Sigmoid colon (tissue), 6 donors: ENCODE measurements at regions not wholly inside any gene's neighbourhood (a gene's known extent, or its start where the extent isn't known, plus 50 kb on each side); places are given as distances from the start of the nearest gene placed in this dataset.

Source experiments
- DNase-seq: peaks from one replicate; pipeline ENCODE4 v3.0.0-alpha.2; 2019
- H3K27ac ChIP-seq, 4 donors: fragments of 200-600 bp; sonication (generic); one replicate each; pipeline ENCODE4 v1.5.1; 2016 to 2019; ENCODE audit warnings: mild to moderate bottlenecking in 1 of 4
- H3K27me3 ChIP-seq, 3 donors: fragments of 200-600 bp; sonication (generic); one replicate each; pipeline ENCODE4 v1.5.1; 2019; ENCODE audit warnings: mild to moderate bottlenecking in 1 of 3
- H3K36me3 ChIP-seq, 4 donors: fragments of 200-600 bp; sonication (generic); one replicate each; pipeline ENCODE4 v1.5.1; 2016 to 2019
- H3K4me1 ChIP-seq, 4 donors: fragments of 200-600 bp; sonication (generic); one replicate each; pipeline ENCODE4 v1.5.1; 2017 to 2019
- H3K4me3 ChIP-seq, 4 donors: fragments of 200-600 bp; sonication (generic); one replicate each; pipeline ENCODE4 v1.5.1; 2017 to 2019; ENCODE audit warnings: mild to moderate bottlenecking in 2 of 4, moderate library complexity in 1 of 4
- H3K9me3 ChIP-seq, 4 donors: fragments of 200-600 bp in 3 of 4; sonication (generic) in 3 of 4; one replicate each; pipeline versions ENCODE4 v1.5.1 to v1.6.1; 2013 to 2019
- CTCF ChIP-seq, 4 experiments: fragments of 450-650 bp in 3 of 4; fragments of 200-600 bp in 1 of 4; IDR thresholded peaks; one replicate each; pipeline ENCODE4 v1.5.1; 2016 to 2019; ENCODE audit warnings: antibody characterized with exemption in 4 of 4, mild to moderate bottlenecking in 3 of 4, moderate library complexity in 2 of 4
- EP300 ChIP-seq, 4 donors: sonication (generic); formaldehyde crosslinking; IDR thresholded peaks; one replicate each; pipeline ENCODE4 v1.6.1; 2017; ENCODE audit warnings: antibody characterized with exemption in 4 of 4
- POLR2A ChIP-seq, 2 donors: fragments of 450-650 bp; IDR thresholded peaks; one replicate each; pipeline ENCODE4 v1.6.1; 2016; ENCODE audit warnings: antibody characterized with exemption in 2 of 2, mild to moderate bottlenecking in 2 of 2, moderate library complexity in 2 of 2
- POLR2AphosphoS5 ChIP-seq, 4 donors: sonication (generic); formaldehyde crosslinking; IDR thresholded peaks; one replicate each; pipeline ENCODE4 v1.6.1; 2017; ENCODE audit warnings: antibody characterized with exemption in 4 of 4
- WGBS, 2 donors: extraction: QIAGEN DNeasy Blood & Tissue Kit; methylation state at CpG; one replicate each; pipeline ENCODE4 v1.1.7; 2013; 5-methylcytosine and 5-hydroxymethylcytosine counted together
- intact Hi-C: fragments of 100-400 bp; cut with DNase I; formaldehyde crosslinking; loops from one replicate; pipeline ENCODE4 v1.15.1; 2023
- donor health status: healthy with polysubstance abuse.
- donor health status: healthy.

DNA sequence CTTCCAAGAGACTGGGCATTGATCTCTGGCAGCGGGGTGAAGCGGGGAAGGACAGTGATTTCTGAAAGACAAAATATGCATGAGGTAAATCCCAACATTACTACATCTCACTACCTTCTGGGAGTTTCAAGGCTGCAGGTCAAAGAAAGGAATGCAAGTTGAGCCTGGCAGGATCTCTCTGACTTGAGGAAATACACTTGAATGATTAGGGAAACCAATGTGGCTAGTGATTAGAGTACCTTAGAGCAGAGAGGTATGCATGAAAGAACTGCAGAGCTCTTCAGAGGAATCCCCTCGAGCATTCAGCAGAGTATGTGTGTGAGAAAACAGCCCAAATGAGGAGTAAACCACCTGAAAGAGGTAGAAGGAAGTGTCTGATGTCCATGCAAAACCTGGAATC, 2874.1 kb upstream of the PCDH20 start:
- Histone ChIP-seq H3K27me3 (no peaks in the 10 kb centered on the region), H3K4me1 (no peaks in the 10 kb centered on the region), H3K9me3 (no peaks in the 10 kb centered on the region), H3K36me3 (no peaks in the 10 kb centered on the region), H3K4me3 (no peak overlapping the region), H3K27ac (no peak overlapping the region)
- 74 to 80% methylated on average over 3 of the region's 3 CpGs for WGBS, 2 donors
- intact Hi-C loops: no loop called here
- DNase-seq: no peak
- TF ChIP-seq EP300 (IDR thresholded peaks at IDR 0.05) (no peak), POLR2AphosphoS5 (IDR thresholded peaks at IDR 0.05) (no peak), POLR2A (IDR thresholded peaks at IDR 0.05) (no peak), CTCF (IDR thresholded peaks at IDR 0.05) (no peak)

GRCh38 chr13:64283926-64284325, 2868.3 kb upstream of the PCDH20 start:
- TF ChIP-seq POLR2A (IDR thresholded peaks at IDR 0.05) (no peak), POLR2AphosphoS5 (IDR thresholded peaks at IDR 0.05) (no peak), EP300 (IDR thresholded peaks at IDR 0.05) (no peak), CTCF (IDR thresholded peaks at IDR 0.05) (no peak)
- 90 to 91% methylated on average over 2 of the region's 2 CpGs for WGBS, 2 donors
- intact Hi-C loops: no loop called here

GRCh38 chr13:64278493-64278892, 2862.8 kb upstream of the PCDH20 start:
- no peak for DNase-seq
- Histone ChIP-seq H3K27me3 (no peaks in the 10 kb centered on the region), H3K4me3 (no peak overlapping the region), H3K4me1 (no peaks in the 10 kb centered on the region), H3K9me3 (peaks cover 0 to 3% (median 0%) of the 10 kb centered on the region in 4 donors), H3K27ac (no peak overlapping the region), H3K36me3 (no peaks in the 10 kb centered on the region)
- no peak for TF ChIP-seq POLR2AphosphoS5 (IDR thresholded peaks at IDR 0.05)
- TF ChIP-seq POLR2A (IDR thresholded peaks at IDR 0.05): no peak
- no peak for TF ChIP-seq EP300 (IDR thresholded peaks at IDR 0.05)
- TF ChIP-seq CTCF (IDR thresholded peaks at IDR 0.05): no peak
- intact Hi-C loops: no loop called here
- WGBS, 2 donors: 81 to 83% methylated on average over 5 of the region's 5 CpGs

More at GRCh38 chr13:64283926-64284325, 2868.3 kb upstream of the PCDH20 start:
- no peaks in the 10 kb centered on the region for H3K36me3 ChIP-seq
- H3K4me1 ChIP-seq: no peaks in the 10 kb centered on the region
- H3K27ac ChIP-seq: no peak overlapping the region
- H3K4me3 ChIP-seq: no peak overlapping the region
- no peaks in the 10 kb centered on the region for H3K27me3 ChIP-seq
- no peak for DNase-seq
- H3K9me3 ChIP-seq: no peaks in the 10 kb centered on the region

- DNase-seq: no peak
- no peak for TF ChIP-seq CTCF (IDR thresholded peaks at IDR 0.05)
- no peak for TF ChIP-seq POLR2AphosphoS5 (IDR thresholded peaks at IDR 0.05)
- TF ChIP-seq EP300 (IDR thresholded peaks at IDR 0.05): no peak
- no peak for TF ChIP-seq POLR2A (IDR thresholded peaks at IDR 0.05)
- intact Hi-C loops: no loop called here
- Histone ChIP-seq H3K4me3 (no peak overlapping the region), H3K4me1 (no peaks in the 10 kb centered on the region), H3K9me3 (peaks cover 0 to 3% (median 0%) of the 10 kb centered on the region in 4 donors), H3K27ac (no peak overlapping the region), H3K27me3 (no peaks in the 10 kb centered on the region), H3K36me3 (no peaks in the 10 kb centered on the region)
- WGBS, 2 donors: 90 to 91% methylated on average over 2 of the region's 2 CpGs
Measured at GRCh38 chr13:64277097-64277496, 2861.4 kb upstream of the PCDH20 start.

GRCh38 chr13:64276232-64276631, 2860.6 kb upstream of the PCDH20 start:
- DNase-seq: no peak
- TF ChIP-seq EP300 (IDR thresholded peaks at IDR 0.05): no peak
- TF ChIP-seq POLR2AphosphoS5 (IDR thresholded peaks at IDR 0.05): no peak
- TF ChIP-seq POLR2A (IDR thresholded peaks at IDR 0.05): no peak
- TF ChIP-seq CTCF (IDR thresholded peaks at IDR 0.05): no peak
- Histone ChIP-seq H3K36me3 (no peaks in the 10 kb centered on the region), H3K4me3 (no peak overlapping the region), H3K27ac (no peak overlapping the region), H3K9me3 (peaks cover 0 to 3% (median 0%) of the 10 kb centered on the region in 4 donors), H3K4me1 (no peaks in the 10 kb centered on the region), H3K27me3 (no peaks in the 10 kb centered on the region)
- 42 to 43% methylated on average over 2 of the region's 2 CpGs for WGBS, 2 donors
- intact Hi-C loops: no loop called here
